ENCODE measurements at regions not wholly inside any gene's neighbourhood (a gene's known extent, or its start where the extent isn't known, plus 50 kb on each side); places are given as distances from the start of the nearest gene placed in this dataset.

DNA sequence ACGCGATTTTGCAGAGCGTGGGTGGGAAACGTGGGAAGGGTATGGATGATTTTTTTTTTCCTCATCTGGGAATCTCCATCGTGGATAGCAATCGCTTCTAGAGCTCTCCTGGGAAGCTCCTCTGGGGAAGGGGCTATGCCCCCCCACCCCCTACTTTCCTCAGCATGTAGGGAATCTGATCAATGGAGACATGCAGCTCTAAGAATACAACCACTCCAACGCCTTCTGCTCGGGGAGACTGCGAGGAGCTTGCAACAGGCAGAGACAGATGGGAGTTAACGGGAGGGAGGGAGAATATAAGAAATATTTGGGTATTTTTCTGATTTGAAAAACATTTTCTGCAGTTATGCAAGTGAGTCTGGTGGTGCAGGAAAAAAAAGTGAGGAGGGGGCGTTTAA, 104.6 kb upstream of the HSD17B12 start:
- Histone ChIP-seq H3K27me3 (peaks cover 95% of the 10 kb centered on the region), H3K4me1 (ENCODE audit: insufficient read depth) (peaks cover 12% of the 10 kb centered on the region), H3K4me3 (peak overlapping the region; percentile 35)

DNA sequence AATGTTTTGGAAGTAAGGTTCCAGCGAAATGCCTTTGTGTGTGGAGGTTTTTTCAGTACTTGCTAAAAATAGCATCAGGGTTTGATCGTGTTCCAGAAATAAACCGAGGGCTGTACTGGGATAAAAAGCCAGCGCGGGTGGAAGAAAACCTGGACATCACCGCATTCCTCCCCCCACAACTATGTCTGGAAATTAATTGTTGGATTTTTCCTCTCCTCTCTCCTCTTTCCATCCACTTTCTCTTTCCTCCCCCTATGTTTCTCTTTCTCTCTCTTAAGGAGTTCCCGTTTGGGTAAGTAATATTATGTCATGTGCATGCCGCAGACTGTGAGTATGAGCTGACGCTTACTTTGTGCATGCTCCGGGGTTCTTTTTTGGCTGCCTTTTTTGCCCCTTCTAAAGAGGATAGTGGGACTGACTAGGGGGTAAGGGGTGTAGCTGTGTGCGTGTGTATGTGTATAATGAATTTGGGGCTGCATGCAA, 104.2 kb upstream of the HSD17B12 start:
- TF ChIP-seq EZH2 (IDR thresholded peaks at IDR 0.05; ENCODE audit: borderline replicate concordance) (no peak), EZH2phosphoT487 (IDR thresholded peaks at IDR 0.05; ENCODE audit: low read depth, severe bottlenecking, unreplicated experiment) (no peak)
- TF ChIP-seq, protein P1, sequence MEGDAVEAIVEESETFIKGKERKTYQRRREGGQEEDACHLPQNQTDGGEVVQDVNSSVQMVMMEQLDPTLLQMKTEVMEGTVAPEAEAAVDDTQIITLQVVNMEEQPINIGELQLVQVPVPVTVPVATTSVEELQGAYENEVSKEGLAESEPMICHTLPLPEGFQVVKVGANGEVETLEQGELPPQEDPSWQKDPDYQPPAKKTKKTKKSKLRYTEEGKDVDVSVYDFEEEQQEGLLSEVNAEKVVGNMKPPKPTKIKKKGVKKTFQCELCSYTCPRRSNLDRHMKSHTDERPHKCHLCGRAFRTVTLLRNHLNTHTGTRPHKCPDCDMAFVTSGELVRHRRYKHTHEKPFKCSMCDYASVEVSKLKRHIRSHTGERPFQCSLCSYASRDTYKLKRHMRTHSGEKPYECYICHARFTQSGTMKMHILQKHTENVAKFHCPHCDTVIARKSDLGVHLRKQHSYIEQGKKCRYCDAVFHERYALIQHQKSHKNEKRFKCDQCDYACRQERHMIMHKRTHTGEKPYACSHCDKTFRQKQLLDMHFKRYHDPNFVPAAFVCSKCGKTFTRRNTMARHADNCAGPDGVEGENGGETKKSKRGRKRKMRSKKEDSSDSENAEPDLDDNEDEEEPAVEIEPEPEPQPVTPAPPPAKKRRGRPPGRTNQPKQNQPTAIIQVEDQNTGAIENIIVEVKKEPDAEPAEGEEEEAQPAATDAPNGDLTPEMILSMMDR (IDR thresholded peaks at IDR 0.05; ENCODE audit: poor library complexity), result no peak
- Histone ChIP-seq H3K4me2 (peak overlapping the region; percentile 98), H3K79me2 (no peaks in the 10 kb centered on the region), H3K9me3 (ENCODE audit: low read depth) (no peaks in the 10 kb centered on the region), H3K9me2 (replicated peaks; ENCODE audit: insufficient read depth) (no peaks in the 10 kb centered on the region), H3K4me3 (no peak overlapping the region), H3K27me3 (peaks cover 95% of the 10 kb centered on the region), H2AFZ (no peak overlapping the region), H4K20me1 (ENCODE audit: insufficient read depth, poor library complexity, severe bottlenecking) (no peaks in the 10 kb centered on the region), H3K36me3 (replicated peaks; ENCODE audit: insufficient read depth, low read depth) (no peaks in the 10 kb centered on the region), H3K27ac (no peak overlapping the region), H3K4me1 (ENCODE audit: insufficient read depth) (peaks cover 14% of the 10 kb centered on the region)
- DNase-seq (ENCODE audit: low spot score), result no peak
- WGBS (ENCODE audit: low lambda C conversion rate, missing lambda C conversion rate), result 22% methylated on average over 11 of the region's 11 CpGs

More for the DNA sequence above, 104.6 kb upstream of the HSD17B12 start:
- TF ChIP-seq EZH2 (IDR thresholded peaks at IDR 0.05; ENCODE audit: borderline replicate concordance), result peak; percentile 18
- TF ChIP-seq, protein P1 (IDR thresholded peaks at IDR 0.05; ENCODE audit: poor library complexity), result no peak
- Histone ChIP-seq H4K20me1 (ENCODE audit: insufficient read depth, poor library complexity, severe bottlenecking) (no peaks in the 10 kb centered on the region), H3K9me3 (ENCODE audit: low read depth) (no peaks in the 10 kb centered on the region), H3K27ac (no peak overlapping the region), H3K4me2 (peak overlapping the region; percentile 98), H2AFZ (peak overlapping the region; percentile 47), H3K9me2 (replicated peaks; ENCODE audit: insufficient read depth) (no peaks in the 10 kb centered on the region), H3K79me2 (no peaks in the 10 kb centered on the region), H3K36me3 (replicated peaks; ENCODE audit: insufficient read depth, low read depth) (no peaks in the 10 kb centered on the region)
- 12% methylated on average over 11 of the region's 11 CpGs for WGBS (ENCODE audit: low lambda C conversion rate, missing lambda C conversion rate)
- DNase-seq (ENCODE audit: low spot score), result no peak

DNA sequence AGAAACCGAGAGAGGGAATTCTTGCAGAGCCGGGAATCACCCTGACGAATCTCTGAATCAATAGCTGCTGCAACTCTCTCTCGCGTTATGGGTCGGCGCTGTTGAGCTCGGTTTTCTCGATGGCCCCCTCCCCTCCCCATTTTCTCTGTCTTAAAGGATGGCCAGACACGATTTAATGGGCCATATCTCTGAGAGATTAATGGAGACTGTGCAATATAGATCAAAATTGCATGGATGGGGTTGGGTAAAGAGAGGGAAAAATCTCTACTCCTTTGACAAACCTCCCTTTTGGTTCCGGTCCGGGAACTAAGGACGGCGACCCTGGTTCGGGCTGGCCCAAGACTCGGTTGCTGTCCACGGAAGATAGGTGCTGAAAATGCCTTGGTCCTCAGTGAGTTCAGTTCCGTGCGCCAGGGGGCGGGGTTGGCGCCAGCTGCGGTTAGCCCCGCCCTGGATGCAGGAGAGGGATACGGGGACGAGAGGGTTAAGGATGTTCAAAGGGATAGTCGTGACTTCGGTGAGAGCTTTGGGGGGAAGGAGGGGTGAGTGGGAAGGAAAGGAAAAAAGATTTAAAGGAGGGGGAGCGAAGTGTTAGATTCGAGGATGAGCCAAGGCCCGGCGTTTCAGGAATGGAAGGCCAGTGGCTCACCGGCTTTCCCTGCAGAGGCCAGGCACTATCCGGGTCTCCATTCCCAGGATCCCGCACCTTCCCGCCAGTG, 103.6 kb upstream of the HSD17B12 start:
- Histone ChIP-seq H3K27me3 (peaks cover 95% of the 10 kb centered on the region), H4K20me1 (ENCODE audit: insufficient read depth, poor library complexity, severe bottlenecking) (no peaks in the 10 kb centered on the region), H3K4me1 (ENCODE audit: insufficient read depth) (peaks cover 16% of the 10 kb centered on the region), H3K9me3 (ENCODE audit: low read depth) (no peaks in the 10 kb centered on the region), H3K27ac (no peak overlapping the region), H3K79me2 (no peaks in the 10 kb centered on the region), H2AFZ (no peak overlapping the region), H3K36me3 (replicated peaks; ENCODE audit: insufficient read depth, low read depth) (no peaks in the 10 kb centered on the region), H3K4me3 (no peak overlapping the region), H3K9me2 (replicated peaks; ENCODE audit: insufficient read depth) (no peaks in the 10 kb centered on the region), H3K4me2 (peak overlapping the region; percentile 98)
- 6% methylated on average over 34 of the region's 35 CpGs for WGBS (ENCODE audit: low lambda C conversion rate, missing lambda C conversion rate)
- no peak for TF ChIP-seq EZH2phosphoT487 (IDR thresholded peaks at IDR 0.05; ENCODE audit: low read depth, severe bottlenecking, unreplicated experiment)
- TF ChIP-seq, protein P1 (IDR thresholded peaks at IDR 0.05; ENCODE audit: poor library complexity), result peak; percentile 24
- no peak for TF ChIP-seq EZH2 (IDR thresholded peaks at IDR 0.05; ENCODE audit: borderline replicate concordance)
- peak; percentile 73 for DNase-seq (ENCODE audit: low spot score)

Data from hepatocyte (in vitro differentiated cells).